HCT116 (cell line): ENCODE measurements at regions not wholly inside any gene's neighbourhood (a gene's known extent, or its start where the extent isn't known, plus 50 kb on each side); places are given as distances from the start of the nearest gene placed in this dataset.

Experiments used
- ATAC-seq: fragments of 200-7000 bp; cut with Tn5 transposase; 2 replicates; pipeline ENCODE4 v1.9.1; 2020; ENCODE audit warnings: mild to moderate bottlenecking, moderate library complexity
- BruUV-seq: library from RNA; stranded (reverse); fragments of 400-500 nt; replicated peaks from 2 replicates; lab custom pipeline; 2021; lab: Mats Ljungman, UMichigan
- CTCF ChIA-PET: fragments of 300-600 bp; sonication (Branson Sonifier 250); formaldehyde crosslinking; loops from one replicate; lab custom pipeline; 2021; ENCODE audit warnings: antibody characterized with exemption; lab: Charles Lee
- POLR2A ChIA-PET: fragments of 300-600, 350-600 bp; sonication (Branson Sonifier 250); formaldehyde crosslinking; loops from one replicate; lab custom pipeline; 2021; ENCODE audit warnings: antibody characterized with exemption; lab: Charles Lee
- RAD21 ChIA-PET, 2 experiments: fragments of 300-600 bp; sonication (Branson Sonifier 250); formaldehyde crosslinking; loops; one replicate each; lab custom pipeline; 2023; ENCODE audit warnings: low total read pairs in 2 of 2; ENCODE audit not compliant: uncharacterized antibody in 2 of 2, unreplicated experiment in 2 of 2, low non-redundant PET in 1 of 2; lab: Charles Lee
- DNase-seq: peaks from one replicate; pipeline ENCODE4 v3.0.0-alpha.2; 2010; ENCODE audit warnings: low read depth, low spot score
- H2AFZ ChIP-seq: fragments of 200-600 bp; shearing (Covaris generic), sonication (generic); 2 replicates; pipeline ENCODE4 v1.6.1; 2017; ENCODE audit warnings: low read depth, mixed run types, mixed read lengths, antibody characterized with exemption, low read length; ENCODE audit not compliant: poor library complexity, severe bottlenecking
- H3K27ac ChIP-seq: 2 replicates; pipeline ENCODE4 v1.5.1; 2012; ENCODE audit warnings: low read depth, low read length
- H3K27me3 ChIP-seq: fragments of 200-600 bp; sonication (generic); 2 replicates; pipeline ENCODE4 v1.6.1; 2016; ENCODE audit warnings: mixed run types, low read length, mixed read lengths; ENCODE audit not compliant: insufficient read depth
- H3K36me3 ChIP-seq, 2 experiments: fragments of 200-500 bp in 1 of 2; fragments of 200-600 bp in 1 of 2; sonication (Bioruptor generic) in 1 of 2; sonication (generic) in 1 of 2; 2 replicates each; pipeline versions ENCODE4 v1.5.1 to v1.6.1; 2014 to 2016; ENCODE audit warnings: low read length in 2 of 2, inconsistent platforms in 1 of 2, mixed read lengths in 1 of 2, mixed run types in 1 of 2; ENCODE audit not compliant: insufficient read depth in 2 of 2, control insufficient read depth in 1 of 2
- H3K4me1 ChIP-seq, 2 experiments: fragments of 200-600 bp in 1 of 2; sonication (generic) in 1 of 2; 2 replicates each; pipeline versions ENCODE4 v1.5.1 to v1.6.1; 2012 to 2017; ENCODE audit warnings: low read length in 2 of 2, inconsistent platforms in 1 of 2, mild to moderate bottlenecking in 1 of 2, mixed read lengths in 1 of 2, mixed run types in 1 of 2, moderate library complexity in 1 of 2; ENCODE audit not compliant: insufficient read depth in 2 of 2, control insufficient read depth in 1 of 2
- H3K4me2 ChIP-seq: fragments of 200-600 bp; sonication (generic); 2 replicates; pipeline ENCODE4 v1.6.1; 2017; ENCODE audit warnings: mixed run types, low read length, mixed read lengths
- H3K4me3 ChIP-seq, 2 experiments: fragments of 200-600 bp in 1 of 2; sonication (generic) in 1 of 2; replicated peaks in 1 of 2; 2 replicates each; pipeline ENCODE4 v1.5.1; 2011 to 2016; ENCODE audit warnings: low read length in 2 of 2, control low read depth in 1 of 2, low read depth in 1 of 2, mild to moderate bottlenecking in 1 of 2, mixed read lengths in 1 of 2, mixed run types in 1 of 2
- H3K79me2 ChIP-seq: fragments of 200-600 bp; sonication (generic); 2 replicates; pipeline ENCODE4 v1.6.1; 2017; ENCODE audit warnings: mild to moderate bottlenecking, mixed run types, low read length, moderate library complexity, mixed read lengths; ENCODE audit not compliant: insufficient read depth
- H3K9ac ChIP-seq: fragments of 200-600 bp; sonication (generic); 2 replicates; pipeline ENCODE4 v1.6.1; 2016; ENCODE audit warnings: low read length, mixed read lengths
- H3K9me2 ChIP-seq: fragments of 200-600 bp; sonication (generic), shearing (Covaris generic); 2 replicates; pipeline ENCODE4 v1.6.1; 2017; ENCODE audit warnings: mixed run types, mild to moderate bottlenecking, moderate library complexity; ENCODE audit not compliant: insufficient read depth
- H3K9me3 ChIP-seq, 2 experiments: fragments of 200-500 bp in 1 of 2; fragments of 200-600 bp in 1 of 2; sonication (Bioruptor generic) in 1 of 2; sonication (generic) in 1 of 2; 2 replicates each; pipeline ENCODE4 v1.6.1; 2014 to 2017; ENCODE audit warnings: low read length in 2 of 2, mixed read lengths in 2 of 2, inconsistent platforms in 1 of 2, low read depth in 1 of 2, mild to moderate bottlenecking in 1 of 2, mixed run types in 1 of 2, moderate library complexity in 1 of 2; ENCODE audit not compliant: control insufficient read depth in 1 of 2, insufficient read depth in 1 of 2
- H4K20me1 ChIP-seq: fragments of 200-600 bp; sonication (generic), shearing (Covaris generic); 2 replicates; pipeline ENCODE4 v1.6.1; 2017; ENCODE audit warnings: mixed run types, mild to moderate bottlenecking, moderate library complexity; ENCODE audit not compliant: insufficient read depth
- CTCF ChIP-seq, 3 experiments: fragments of 200-600 bp in 1 of 3; sonication (generic) in 1 of 3; IDR thresholded peaks in 2 of 3; conservative IDR thresholded peaks in 1 of 3; 2 replicates each; pipeline ENCODE4 v1.5.1; 2012 to 2017; ENCODE audit warnings: low read depth in 2 of 3, low read length in 2 of 3, antibody characterized with exemption in 1 of 3, borderline replicate concordance in 1 of 3, control low read depth in 1 of 3, mild to moderate bottlenecking in 1 of 3, mixed read lengths in 1 of 3, mixed run types in 1 of 3, moderate library complexity in 1 of 3; ENCODE audit not compliant: insufficient read depth in 1 of 3
- EGR1 ChIP-seq: IDR thresholded peaks from 2 replicates; pipeline ENCODE4 v1.6.1; 2012; ENCODE audit warnings: low read depth
- ELF1 ChIP-seq: IDR thresholded peaks from 2 replicates; pipeline ENCODE4 v1.6.1; 2012; ENCODE audit warnings: low read depth, borderline replicate concordance
- EZH2phosphoT487 ChIP-seq: fragments of 200-600 bp; IDR thresholded peaks from 2 replicates; pipeline ENCODE4 v1.6.1; 2018; ENCODE audit warnings: antibody characterized with exemption, borderline replicate concordance
- FOSL1 ChIP-seq: IDR thresholded peaks from 2 replicates; pipeline ENCODE4 v1.6.1; 2012; ENCODE audit warnings: low read depth
- POLR2AphosphoS5 ChIP-seq: IDR thresholded peaks from 2 replicates; pipeline ENCODE4 v1.6.1; 2011; ENCODE audit warnings: mild to moderate bottlenecking, low read depth, low read length, moderate library complexity
- RAD21 ChIP-seq: IDR thresholded peaks from 2 replicates; pipeline ENCODE4 v1.6.1; 2012; ENCODE audit warnings: low read depth, mild to moderate bottlenecking
- REST ChIP-seq: IDR thresholded peaks from 2 replicates; pipeline ENCODE4 v1.6.1; 2012; ENCODE audit warnings: low read depth
- SIN3A ChIP-seq: IDR thresholded peaks from 2 replicates; pipeline ENCODE4 v1.6.1; 2012; ENCODE audit warnings: low read depth
- SP1 ChIP-seq: IDR thresholded peaks from 2 replicates; pipeline ENCODE4 v1.6.1; 2012; ENCODE audit warnings: low read depth
- SRF ChIP-seq: IDR thresholded peaks from 2 replicates; pipeline ENCODE4 v1.6.1; 2012; ENCODE audit warnings: low read depth
- ZFX ChIP-seq: fragments of 450-650 bp; IDR thresholded peaks from 2 replicates; pipeline ENCODE4 v1.6.1; 2017
- intact Hi-C: fragments of 100-400 bp; cut with micrococcal nuclease; formaldehyde crosslinking; loops from 2 replicates; pipeline ENCODE4 v1.10.0; 2022

GRCh38 chrX:2600564-2600963 is 90.5 kb upstream of the CD99 start:
- CTCF ChIA-PET, result no interaction called here
- no peaks in the 10 kb centered on the region for H4K20me1 ChIP-seq
- no peak overlapping the region for H3K27ac ChIP-seq
- no peak for ATAC-seq
- H3K9me3 ChIP-seq, result no peaks in the 10 kb centered on the region
- H3K27me3 ChIP-seq, result no peaks in the 10 kb centered on the region
- H3K79me2 ChIP-seq, result no peaks in the 10 kb centered on the region
- no peak overlapping the region for H2AFZ ChIP-seq
- BruUV-seq, result no TSS peak
- RAD21 ChIA-PET, result no interaction called here
- DNase-seq, result no peak
- no peak overlapping the region for H3K4me3 ChIP-seq
- TF ChIP-seq EGR1, result no peak
- TF ChIP-seq POLR2AphosphoS5, result no peak
- TF ChIP-seq SRF, result no peak
- no peak for TF ChIP-seq ZFX
- TF ChIP-seq CTCF (IDR thresholded peaks at IDR 0.05 in 2 of 3, conservative IDR thresholded peaks at IDR 0.05 in 1 of 3; ENCODE audit: borderline replicate concordance in 1 of 3, insufficient read depth in 1 of 3, low read depth in 2 of 3, low read length in 2 of 3), result no peak
- no peak for TF ChIP-seq RAD21
- no peak for TF ChIP-seq FOSL1
- no peak for TF ChIP-seq SIN3A
- TF ChIP-seq EZH2phosphoT487, result no peak
- no peak for TF ChIP-seq REST
- no peak for TF ChIP-seq ELF1
- no peak for TF ChIP-seq SP1
- intact Hi-C loops, result no loop called here
- H3K9ac ChIP-seq, result no peak overlapping the region
- no peak overlapping the region for H3K4me2 ChIP-seq
- H3K4me1 ChIP-seq, result peaks cover 0 to 21% of the 10 kb centered on the region in 2 experiments; a peak in 2 of 4 replicates
- H3K36me3 ChIP-seq, result no peaks in the 10 kb centered on the region
- H3K9me2 ChIP-seq, result no peaks in the 10 kb centered on the region
- POLR2A ChIA-PET, result no interaction called here
